NCI-H2029 (cell line): ENCODE measurements at regions not wholly inside any gene's neighbourhood (a gene's known extent, or its start where the extent isn't known, plus 50 kb on each side); places are given as distances from the start of the nearest gene placed in this dataset.

ENCODE experiments used
- DNase-seq: peaks from one replicate; lab custom pipeline; 2025; lab: John Stamatoyannopoulos, UW

- no peak for DNase-seq
Measured at GRCh38 chr20:57944988-57945387, 235.2 kb upstream of the PMEPA1 start.

- no peak for DNase-seq
Measured at GRCh38 chr20:57943950-57944349, 234.1 kb upstream of the PMEPA1 start.

GRCh38 chr20:57943291-57943690 lies 233.5 kb upstream of the PMEPA1 start:
- DNase-seq: no peak

DNA sequence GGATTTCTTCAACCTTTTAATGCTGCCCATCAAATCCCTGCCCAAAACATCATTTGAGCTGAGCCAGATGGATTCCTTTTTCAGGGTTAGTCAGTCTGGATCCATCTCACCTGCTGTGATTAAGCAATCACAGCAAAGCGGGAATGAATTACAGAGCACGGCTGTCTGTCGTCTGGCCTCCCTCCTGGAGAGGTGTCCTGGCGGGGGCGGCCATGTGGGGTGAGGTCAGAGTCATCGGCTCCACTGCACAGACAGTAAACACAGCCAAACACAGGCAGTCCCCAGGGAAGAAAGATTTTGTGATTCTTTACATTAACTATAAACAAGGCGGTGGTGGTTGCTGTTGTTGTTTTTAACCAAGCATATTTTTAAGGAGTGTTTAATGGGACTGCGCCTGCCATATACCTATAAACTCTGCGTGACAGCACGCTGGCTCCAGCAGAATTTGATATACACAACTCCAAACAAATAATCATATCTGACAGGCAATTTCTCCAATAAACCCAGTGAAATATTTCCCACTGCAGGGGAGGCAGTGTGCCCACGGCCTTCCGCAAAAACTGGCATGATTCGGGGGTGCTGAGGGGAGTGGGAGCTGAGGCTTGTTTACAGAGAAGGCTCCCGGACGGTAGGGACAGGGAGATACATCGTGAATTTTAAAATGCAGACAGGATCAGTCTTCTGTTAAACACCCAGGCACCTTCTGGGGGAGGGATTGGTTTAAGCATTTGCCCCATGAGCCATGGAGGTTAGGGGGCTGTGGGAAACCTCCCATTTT lies 232.0 kb upstream of the PMEPA1 start:
- peak; percentile 6 for DNase-seq

DNA sequence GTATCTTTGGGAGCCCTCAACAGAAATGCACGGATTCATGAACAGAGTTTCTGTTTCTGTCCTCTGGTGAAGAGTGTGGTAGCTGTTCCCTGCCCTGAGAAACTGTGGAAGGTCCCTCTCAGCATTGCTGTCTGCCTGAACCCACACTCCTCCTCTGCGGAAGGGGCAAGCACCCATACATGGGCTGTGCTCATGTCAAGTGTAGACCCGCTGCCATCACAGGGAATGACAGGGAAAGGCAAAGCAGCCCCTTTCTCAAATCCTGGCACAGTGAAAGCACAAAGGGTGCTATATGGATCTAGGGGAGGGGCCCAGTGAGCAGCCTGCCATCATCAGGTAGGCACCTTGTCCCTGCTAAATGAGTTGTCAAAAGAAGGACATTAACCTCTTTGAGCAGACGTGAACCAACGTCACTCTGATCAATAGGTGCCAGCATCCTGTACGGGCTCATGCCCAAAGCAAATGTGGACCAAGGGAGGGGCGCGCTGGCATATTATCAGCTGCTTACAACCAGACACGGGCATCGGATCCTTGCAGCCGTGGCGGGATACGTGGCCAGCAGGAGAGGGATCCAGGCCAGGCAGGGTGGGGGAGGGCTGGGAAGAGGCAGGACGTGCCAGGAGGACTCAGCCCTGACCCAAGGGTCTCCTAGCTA lies 231.2 kb upstream of the PMEPA1 start:
- DNase-seq: peak; percentile 65

DNA sequence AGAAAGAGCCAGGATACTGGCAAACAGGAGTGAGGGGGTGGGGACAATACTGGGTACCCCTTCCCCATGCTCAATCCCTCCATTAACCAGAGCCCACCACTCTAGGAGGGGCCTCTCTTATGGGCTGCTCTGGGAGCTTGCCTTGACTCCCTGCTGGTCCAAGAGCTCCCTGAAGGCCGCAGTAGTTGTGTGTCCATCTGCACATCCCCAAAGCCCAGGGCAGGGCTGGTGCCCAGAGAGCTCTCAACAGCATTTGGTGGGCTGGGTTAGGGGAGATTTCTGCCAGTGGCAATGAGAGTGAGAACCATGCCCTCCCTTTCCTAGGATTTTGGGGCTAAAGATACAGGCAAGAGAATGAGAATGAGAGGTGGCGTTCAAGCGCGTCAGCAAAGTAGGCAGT lies 230.6 kb upstream of the PMEPA1 start:
- DNase-seq: no peak

DNA sequence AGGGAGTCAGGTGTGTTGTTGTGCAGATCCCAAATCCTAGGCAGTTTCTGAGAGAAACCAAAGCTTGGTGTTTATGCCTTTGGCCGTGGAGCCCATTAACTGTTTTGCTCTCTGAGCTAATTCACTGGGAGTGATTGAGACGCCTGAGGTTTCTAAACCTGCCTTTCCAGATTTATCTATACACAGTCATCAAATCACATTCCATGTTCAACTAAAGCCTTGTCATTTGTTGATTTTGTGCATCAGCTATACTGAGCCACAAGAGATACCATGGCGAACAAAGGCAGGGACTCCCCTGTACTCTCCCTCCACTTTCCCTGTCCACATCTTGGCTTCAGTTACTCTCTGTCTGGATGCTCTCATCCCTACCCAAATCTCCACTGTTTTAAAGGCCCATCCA lies 229.7 kb upstream of the PMEPA1 start:
- DNase-seq: no peak

GRCh38 chr20:57938158-57939108 lies 228.6 kb upstream of the PMEPA1 start:
- DNase-seq: no peak

DNA sequence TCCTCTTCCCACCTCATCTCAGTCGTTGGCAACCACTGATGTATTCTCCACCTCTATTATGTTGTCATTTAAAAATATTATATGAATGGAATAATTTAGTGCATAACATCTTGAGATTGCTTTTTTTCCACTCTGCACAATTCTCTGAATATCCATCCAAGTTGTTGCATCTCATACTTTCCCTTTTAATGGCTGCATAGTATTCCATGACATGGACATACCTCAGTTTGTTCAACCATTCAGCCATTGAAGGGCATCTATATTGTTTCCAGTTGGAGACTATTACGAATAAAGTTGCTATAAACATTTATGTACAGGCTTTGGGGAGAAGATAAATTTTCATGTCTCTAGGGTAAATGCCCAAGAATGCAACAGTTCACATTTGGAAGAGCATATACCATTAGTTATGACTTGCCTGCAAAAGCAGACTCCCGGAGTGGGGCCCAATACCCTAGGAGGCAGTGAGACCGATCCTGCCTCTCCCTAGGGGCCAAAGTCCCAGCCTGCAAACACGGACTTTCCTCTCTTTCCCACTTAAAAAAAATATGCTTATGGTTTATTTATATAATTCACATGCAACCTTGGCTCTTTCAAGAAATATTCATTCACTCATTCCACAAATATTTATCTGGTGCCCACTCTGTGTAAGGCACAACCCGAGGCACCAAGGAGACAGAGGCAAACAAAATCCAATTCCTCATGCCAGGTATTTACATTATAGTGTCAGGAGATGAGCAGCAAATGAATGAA lies 227.0 kb upstream of the PMEPA1 start:
- DNase-seq: no peak

DNA sequence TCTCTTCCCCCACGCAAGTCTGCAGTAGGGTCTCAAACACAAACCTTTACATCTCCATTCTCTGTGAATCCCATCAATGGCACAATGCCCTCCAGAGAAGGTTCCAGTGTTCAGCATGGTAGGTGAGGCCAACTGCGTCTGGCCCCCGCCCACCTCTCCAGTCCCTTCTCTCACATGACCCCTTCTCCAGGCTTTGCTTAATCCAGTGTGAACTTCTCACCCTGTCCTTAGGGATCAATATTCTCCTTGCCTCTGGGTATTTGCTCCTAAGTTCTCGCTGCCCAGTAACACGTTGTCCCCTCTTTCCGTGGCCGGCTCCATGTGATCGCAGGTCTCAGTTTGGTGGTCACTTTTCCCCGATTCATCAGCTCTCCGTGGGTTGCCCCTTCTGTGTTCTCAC lies 225.1 kb upstream of the PMEPA1 start:
- no peak for DNase-seq

- DNase-seq: no peak
Measured at GRCh38 chr20:57934007-57934805, 224.4 kb upstream of the PMEPA1 start.

DNA sequence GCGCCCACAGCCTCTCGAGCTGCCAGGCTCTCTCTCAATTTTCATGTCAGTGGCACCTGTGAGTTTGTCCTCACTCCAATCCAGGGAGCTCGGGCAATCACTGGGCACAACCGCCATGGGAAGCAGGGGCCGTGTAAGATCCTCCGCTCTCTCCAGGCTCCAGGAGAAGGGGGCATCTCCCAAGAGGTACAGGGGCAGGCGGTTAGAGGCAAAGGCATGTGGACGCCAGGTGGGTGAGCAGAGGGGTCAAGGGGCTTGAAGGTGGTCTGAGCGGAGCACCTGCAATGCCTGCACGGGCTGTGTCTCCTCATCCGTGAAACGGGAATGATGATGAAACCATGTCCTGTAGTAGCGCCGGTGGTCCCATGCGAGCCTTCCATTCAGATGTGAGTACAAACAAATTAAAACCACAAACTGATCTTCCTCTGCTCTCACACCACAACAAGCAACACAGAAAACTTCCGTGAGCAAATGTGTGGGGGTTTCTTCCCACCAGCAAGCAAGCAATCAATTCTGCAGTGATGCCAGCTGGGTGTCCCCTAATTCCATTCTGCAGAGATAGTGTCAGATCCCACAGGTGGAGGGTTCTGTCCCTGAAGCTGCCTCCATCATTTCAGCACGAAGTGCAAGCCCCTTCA lies 222.5 kb upstream of the PMEPA1 start:
- DNase-seq: no peak

DNA sequence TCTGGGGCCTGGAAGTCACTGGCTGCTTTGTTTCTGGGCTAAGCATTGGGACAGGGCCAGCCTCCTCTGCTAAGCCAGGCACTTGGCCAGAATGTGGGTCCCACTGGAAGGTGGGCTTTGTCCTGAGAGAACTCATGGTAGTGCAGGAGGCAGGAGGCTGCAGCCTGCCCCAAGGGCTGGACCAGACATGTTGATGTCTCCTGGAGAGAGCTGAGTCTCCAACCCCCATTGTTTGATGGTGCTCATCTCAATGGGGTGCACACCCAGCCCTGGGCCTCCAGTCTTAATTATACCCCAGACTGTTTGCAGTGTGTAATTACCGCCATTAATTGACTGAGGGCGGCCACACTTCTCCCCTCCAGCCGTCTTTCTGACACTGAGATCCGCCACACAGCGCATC lies 220.5 kb upstream of the PMEPA1 start:
- no peak for DNase-seq

DNA sequence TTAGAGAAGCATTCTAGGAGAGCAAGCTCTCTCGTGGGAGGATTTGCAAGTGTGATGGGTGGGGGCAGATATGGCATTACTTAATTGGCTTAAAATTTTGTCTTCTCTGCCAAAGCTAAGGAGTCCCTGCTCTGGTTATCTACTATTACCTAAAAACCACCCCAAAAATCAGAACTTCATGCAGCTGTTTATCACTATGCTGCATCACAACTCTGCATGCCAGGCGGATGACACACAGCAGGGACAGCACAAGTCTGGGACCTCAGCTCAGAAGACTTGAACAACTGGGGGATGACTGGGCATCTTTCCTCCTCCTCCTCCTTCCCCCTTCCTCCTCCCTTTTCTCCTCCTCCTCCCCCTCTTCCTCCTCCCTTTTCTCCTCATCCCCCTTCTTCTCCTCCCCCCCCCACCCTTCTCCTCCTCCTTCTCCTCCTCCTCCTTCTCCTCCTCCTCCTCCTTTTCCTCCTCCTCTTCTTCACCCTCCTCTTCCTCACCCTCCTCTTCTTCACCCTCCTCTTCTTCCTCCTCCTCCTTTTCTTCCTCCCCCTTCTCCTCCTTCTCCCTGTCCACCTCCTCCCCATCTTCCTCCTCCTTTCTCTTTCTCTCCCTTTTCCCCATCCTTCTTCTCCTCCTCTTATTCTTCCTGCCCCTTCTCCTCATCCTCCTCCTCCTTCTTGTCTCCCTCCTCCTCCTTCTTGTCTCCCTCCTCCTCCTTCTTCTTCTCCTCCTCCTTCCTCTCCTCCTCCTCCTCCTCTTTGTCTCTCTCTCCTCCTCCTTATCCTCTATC lies 218.6 kb upstream of the PMEPA1 start:
- no peak for DNase-seq

DNA sequence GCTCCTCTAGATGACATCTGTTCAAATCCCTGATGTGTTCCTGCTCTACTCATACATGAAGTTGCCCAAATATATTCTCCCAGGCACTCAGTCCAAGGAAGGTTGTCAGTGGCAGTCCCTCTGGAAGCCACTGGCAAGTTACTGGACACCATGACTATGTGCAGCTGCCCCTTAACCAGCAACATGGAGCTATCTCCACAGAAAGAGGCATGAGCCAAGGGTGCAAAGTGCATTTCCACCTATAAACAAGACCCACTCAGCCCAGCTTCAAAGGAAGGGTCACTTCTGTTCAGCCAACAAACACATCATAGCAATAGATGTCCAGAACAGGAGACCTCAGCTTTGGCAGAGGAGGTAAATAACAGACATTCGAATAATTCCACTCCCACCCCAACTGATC lies 217.6 kb upstream of the PMEPA1 start:
- no peak for DNase-seq

DNA sequence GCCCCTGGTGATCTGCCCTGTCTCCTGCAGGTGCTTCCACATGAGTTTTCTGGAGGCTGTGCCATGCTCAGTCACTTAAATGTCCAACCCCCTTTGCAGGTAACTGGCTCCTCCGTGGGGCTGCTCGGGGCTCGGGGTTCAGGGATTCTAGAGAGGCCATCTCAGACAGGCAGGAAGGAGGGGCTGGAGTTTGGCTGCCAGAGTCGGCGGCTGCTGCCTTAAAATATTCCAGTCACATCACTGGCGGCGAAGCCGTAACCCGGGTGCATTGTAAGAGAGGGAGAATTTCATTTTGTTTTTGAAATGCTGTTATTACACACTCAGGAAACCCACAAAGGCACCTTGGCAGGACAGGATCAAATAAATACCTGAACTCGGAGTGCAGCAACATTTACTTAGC lies 212.9 kb upstream of the PMEPA1 start:
- no peak for DNase-seq

DNA sequence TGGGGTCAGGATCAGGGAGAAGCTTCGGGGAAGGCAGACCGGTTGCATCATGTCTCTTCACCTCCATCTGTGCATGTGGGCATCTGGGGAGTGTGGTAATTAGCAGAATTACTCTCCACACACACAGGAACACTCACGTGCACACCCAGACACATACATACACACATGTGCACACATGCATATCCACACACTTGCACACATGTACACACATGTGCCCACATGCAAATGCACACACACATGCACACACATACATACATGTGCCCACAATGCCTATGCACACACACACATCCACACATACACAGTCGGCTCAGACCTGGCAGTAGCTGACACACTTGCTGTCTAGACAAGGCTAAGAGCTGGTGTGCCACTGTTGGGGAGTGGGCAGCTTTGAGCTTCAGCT lies 212.3 kb upstream of the PMEPA1 start:
- DNase-seq: no peak

- no peak for DNase-seq
Measured at GRCh38 chr20:57921676-57922075, 211.9 kb upstream of the PMEPA1 start.

GRCh38 chr20:57920971-57921370 lies 211.2 kb upstream of the PMEPA1 start:
- no peak for DNase-seq

DNA sequence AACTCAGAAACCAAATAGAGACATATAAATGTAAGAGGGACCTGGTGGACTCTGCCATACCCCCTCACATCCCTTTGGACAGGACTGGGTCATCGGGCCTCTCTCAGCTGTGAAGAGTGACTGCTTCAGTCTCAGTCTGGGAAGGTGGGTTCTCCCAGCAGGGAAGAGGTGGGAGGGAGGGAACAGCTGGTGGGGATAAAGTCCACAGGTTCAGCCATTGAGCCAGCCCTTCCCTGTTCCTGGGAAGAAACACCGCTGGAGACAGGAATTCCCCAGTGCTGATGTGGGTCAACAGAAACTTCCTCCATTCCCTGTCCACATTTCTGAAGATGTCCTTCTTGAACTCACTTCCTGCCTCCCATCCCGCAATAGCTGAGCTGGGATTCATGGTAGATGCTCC lies 209.2 kb upstream of the PMEPA1 start:
- no peak for DNase-seq
